B cell (primary cell): ENCODE measurements at regions not wholly inside any gene's neighbourhood (a gene's known extent, or its start where the extent isn't known, plus 50 kb on each side); places are given as distances from the start of the nearest gene placed in this dataset.

Experiments used
- ATAC-seq: fragments of 200-7000 bp; cut with Tn5 transposase; one replicate; pipeline ENCODE4 v1.10.0; 2021; ENCODE audit warnings: low read depth, mild to moderate bottlenecking, moderate number of reproducible peaks, moderate library complexity
- CTCF ChIA-PET: fragments of 350-600 bp; sonication (Branson Sonifier 250); formaldehyde crosslinking; loops from one replicate; lab custom pipeline; 2021; ENCODE audit warnings: antibody characterized with exemption, inconsistent platforms; lab: Charles Lee
- POLR2A ChIA-PET: fragments of 350-600 bp; sonication (Branson Sonifier 250); formaldehyde crosslinking; loops from one replicate; lab custom pipeline; 2021; ENCODE audit warnings: antibody characterized with exemption; lab: Charles Lee
- DNase-seq: peaks from one replicate; pipeline ENCODE4 v3.0.0; 2013
- H2AFZ ChIP-seq: 2 replicates; pipeline ENCODE4 v1.6.1; 2012; ENCODE audit warnings: mild to moderate bottlenecking, low read depth, low read length; ENCODE audit not compliant: insufficient read depth, poor library complexity, severe bottlenecking
- H3K27ac ChIP-seq, 2 donors: 1 replicate in 1 of 2; 2 replicates in 1 of 2; pipeline ENCODE4 v1.5.1; 2012 to 2013; ENCODE audit warnings: low read length in 2 of 2, mild to moderate bottlenecking in 2 of 2, moderate library complexity in 1 of 2
- H3K27me3 ChIP-seq, 4 experiments: fragments of 200-600 bp in 1 of 4; sonication (generic) in 1 of 4; replicated peaks in 1 of 4; 1 replicate in 2 of 4; 2 replicates in 2 of 4; pipeline versions ENCODE4 v1.6.1 to v1.7.0; 2013 to 2016; ENCODE audit warnings: low read length in 3 of 4, mild to moderate bottlenecking in 2 of 4, mixed read lengths in 1 of 4, moderate library complexity in 1 of 4; ENCODE audit not compliant: insufficient read depth in 4 of 4, control insufficient read depth in 3 of 4; ENCODE audit errors: control extremely low read depth in 1 of 4
- H3K36me3 ChIP-seq, 2 experiments: replicated peaks in 1 of 2; 1 replicate in 1 of 2; 2 replicates in 1 of 2; pipeline versions ENCODE4 v1.6.1 to v1.7.1; 2013; ENCODE audit warnings: low read length in 1 of 2; ENCODE audit not compliant: insufficient read depth in 2 of 2, control insufficient read depth in 1 of 2; ENCODE audit errors: control extremely low read depth in 1 of 2, extremely low read depth in 1 of 2
- H3K4me1 ChIP-seq, 2 donors: fragments of 200-600 bp in 1 of 2; sonication (generic) in 1 of 2; 1 replicate in 1 of 2; 2 replicates in 1 of 2; pipeline versions ENCODE4 v1.5.1 to v1.6.1; 2013 to 2017; ENCODE audit warnings: low read length in 2 of 2; ENCODE audit not compliant: control insufficient read depth in 2 of 2, insufficient read depth in 2 of 2
- H3K4me2 ChIP-seq: replicated peaks from 2 replicates; pipeline ENCODE3; 2012; ENCODE audit warnings: mild to moderate bottlenecking, low read depth, low read length; ENCODE audit not compliant: poor library complexity, severe bottlenecking
- H3K4me3 ChIP-seq, 5 experiments: fragments of 200-600 bp in 1 of 5; sonication (generic) in 1 of 5; 1 replicate in 3 of 5; 2 replicates in 2 of 5; pipeline versions ENCODE4 v1.5.1 to v1.7.0; 2011 to 2016; ENCODE audit warnings: low read length in 4 of 5, mild to moderate bottlenecking in 4 of 5, low read depth in 2 of 5, control low read depth in 1 of 5, moderate library complexity in 1 of 5; ENCODE audit not compliant: insufficient read depth in 1 of 5; ENCODE audit errors: control extremely low read depth in 1 of 5, extremely low read depth in 1 of 5
- H3K79me2 ChIP-seq: fragments of 200-600 bp; sonication (generic); one replicate; pipeline ENCODE4 v1.6.0; 2016; ENCODE audit warnings: low read length; ENCODE audit not compliant: control insufficient read depth, insufficient read depth
- H3K9ac ChIP-seq: fragments of 200-600 bp; sonication (generic); 2 replicates; pipeline ENCODE4 v1.6.1; 2017; ENCODE audit warnings: mild to moderate bottlenecking, low read length, moderate library complexity
- H3K9me3 ChIP-seq, 3 donors: one replicate each; pipeline versions ENCODE4 v1.6.1 to v1.7.1; 2013; ENCODE audit warnings: low read length in 2 of 3; ENCODE audit not compliant: control insufficient read depth in 2 of 3, insufficient read depth in 1 of 3; ENCODE audit errors: control extremely low read depth in 1 of 3
- H4K20me1 ChIP-seq: 2 replicates; pipeline ENCODE4 v1.6.0; 2012; ENCODE audit warnings: mild to moderate bottlenecking, low read length; ENCODE audit not compliant: insufficient read depth, control insufficient read depth, poor library complexity, severe bottlenecking
- H3K27ac Mint-ChIP-seq: one replicate; pipeline ENCODE4 v1.8.0; 2021; ENCODE audit warnings: mixed read lengths
- H3K27me3 Mint-ChIP-seq: one replicate; pipeline ENCODE4 v1.8.0; 2021; ENCODE audit warnings: mixed read lengths
- H3K4me1 Mint-ChIP-seq: one replicate; pipeline ENCODE4 v1.8.0; 2021; ENCODE audit warnings: mixed read lengths
- H3K4me3 Mint-ChIP-seq: one replicate; pipeline ENCODE4 v1.8.0; 2021; ENCODE audit warnings: mixed read lengths
- H3K9me3 Mint-ChIP-seq: one replicate; pipeline ENCODE4 v1.8.0; 2022; ENCODE audit warnings: mixed read lengths; ENCODE audit not compliant: insufficient read depth
- CTCF ChIP-seq: fragments of 200-600 bp; IDR thresholded peaks from one replicate; pipeline ENCODE4 v1.8.0; 2022; ENCODE audit warnings: antibody characterized with exemption, mild to moderate bottlenecking
- EZH2 ChIP-seq: IDR thresholded peaks from 2 replicates; pipeline ENCODE4 v1.6.1; 2012; ENCODE audit warnings: borderline replicate concordance, low read depth, mild to moderate bottlenecking, moderate library complexity, low read length; ENCODE audit not compliant: insufficient read depth, poor library complexity, severe bottlenecking
- WGBS: methylation state at CpG from one replicate; pipeline ENCODE4 v1.1.5; 2013; ENCODE audit warnings: missing lambda C conversion rate; ENCODE audit not compliant: insufficient coverage; 5-methylcytosine and 5-hydroxymethylcytosine counted together
- intact Hi-C: fragments of 100-400 bp; cut with micrococcal nuclease; formaldehyde crosslinking; loops from one replicate; pipeline ENCODE4 v1.10.0; 2022

- no peaks in the 10 kb centered on the region for H3K4me1 Mint-ChIP-seq
These were observed 87.9 kb upstream of the B3GAT2 start for GRCh38 chr6:71044753-71045152.

GRCh38 chr6:71045296-71045695 lies 88.4 kb upstream of the B3GAT2 start:
- H3K4me2 ChIP-seq = no peak overlapping the region
- DNase-seq = no peak
- no peaks in the 10 kb centered on the region for H3K9me3 ChIP-seq
- H3K36me3 ChIP-seq = no peaks in the 10 kb centered on the region
- ChIA-PET CTCF (no interaction called here), POLR2A (no interaction called here)
- intact Hi-C loops = no loop called here
- H3K27me3 Mint-ChIP-seq = peaks cover 4% of the 10 kb centered on the region
- H3K4me3 ChIP-seq = no peak overlapping the region
- no peaks in the 10 kb centered on the region for H3K4me1 ChIP-seq
- H2AFZ ChIP-seq = no peak overlapping the region
- WGBS = 70% methylated on average over 3 of the region's 5 CpGs
- H3K4me1 Mint-ChIP-seq = no peaks in the 10 kb centered on the region
- no peak overlapping the region for H3K27ac ChIP-seq
- H3K4me3 Mint-ChIP-seq = no peak overlapping the region
- H3K9ac ChIP-seq = no peak overlapping the region
- no peak for ATAC-seq
- H3K9me3 Mint-ChIP-seq = no peaks in the 10 kb centered on the region
- TF ChIP-seq CTCF (no peak), EZH2 (no peak)
- no peaks in the 10 kb centered on the region for H3K79me2 ChIP-seq
- H4K20me1 ChIP-seq = no peaks in the 10 kb centered on the region
- no peak overlapping the region for H3K27ac Mint-ChIP-seq
- H3K27me3 ChIP-seq = peaks cover 0 to 4% (median 0%) of the 10 kb centered on the region in 4 experiments

More at GRCh38 chr6:71044753-71045152, 87.9 kb upstream of the B3GAT2 start:
- Mint-ChIP-seq H3K27ac (no peak overlapping the region), H3K27me3 (peaks cover 4% of the 10 kb centered on the region), H3K9me3 (no peaks in the 10 kb centered on the region), H3K4me3 (no peak overlapping the region)
- no peaks in the 10 kb centered on the region for H3K36me3 ChIP-seq
- intact Hi-C loops = no loop called here
- no peaks in the 10 kb centered on the region for H3K4me1 ChIP-seq
- no peak overlapping the region for H3K9ac ChIP-seq
- H3K27ac ChIP-seq = no peak overlapping the region
- POLR2A ChIA-PET = no interaction called here
- DNase-seq = no peak
- H3K4me2 ChIP-seq = no peak overlapping the region
- H3K9me3 ChIP-seq = no peaks in the 10 kb centered on the region
- CTCF ChIA-PET = no interaction called here
- no peaks in the 10 kb centered on the region for H4K20me1 ChIP-seq
- WGBS = no CpG with 5 or more reads among the region's 1 CpG
- H3K4me3 ChIP-seq = no peak overlapping the region
- H3K27me3 ChIP-seq = peaks cover 0 to 4% (median 0%) of the 10 kb centered on the region in 4 experiments
- no peak for ATAC-seq
- no peak overlapping the region for H2AFZ ChIP-seq
- no peaks in the 10 kb centered on the region for H3K79me2 ChIP-seq
- TF ChIP-seq EZH2 (no peak), CTCF (no peak)
